Keratinocyte (primary cell): ENCODE measurements at regions not wholly inside any gene's neighbourhood (a gene's known extent, or its start where the extent isn't known, plus 50 kb on each side); places are given as distances from the start of the nearest gene placed in this dataset.

Source experiments
- DNase-seq: peaks from one replicate; pipeline ENCODE4 v3.0.0-alpha.2; 2011; ENCODE audit warnings: low read depth, missing footprints, low spot score
- FAIRE-seq: peaks from 2 replicates; lab custom pipeline; 2011; peaks lifted over from hg19 to GRCh38; lab: Jason Lieb, UNC
- H2AFZ ChIP-seq: 2 replicates; pipeline ENCODE4 v1.6.0; 2012; ENCODE audit warnings: low read length, control low read depth, inconsistent platforms; ENCODE audit not compliant: control insufficient read depth
- H3K27ac ChIP-seq: 2 replicates; pipeline ENCODE4 v1.5.1; 2011; ENCODE audit warnings: low read length; ENCODE audit not compliant: control insufficient read depth, insufficient read depth
- H3K27me3 ChIP-seq: 3 replicates; pipeline ENCODE4 v1.6.0; 2011; ENCODE audit warnings: low read length; ENCODE audit not compliant: control insufficient read depth, insufficient read depth; ENCODE audit errors: extremely low read depth
- H3K36me3 ChIP-seq, 2 experiments: 2 replicates in 1 of 2; 3 replicates in 1 of 2; pipeline ENCODE4 v1.5.1; 2011; ENCODE audit warnings: low read length in 2 of 2, mild to moderate bottlenecking in 1 of 2; ENCODE audit not compliant: control insufficient read depth in 2 of 2, insufficient read depth in 2 of 2; ENCODE audit errors: extremely low read depth in 1 of 2
- H3K4me1 ChIP-seq: 3 replicates; pipeline ENCODE4 v1.5.1; 2011; ENCODE audit warnings: low read length; ENCODE audit not compliant: control insufficient read depth, insufficient read depth; ENCODE audit errors: extremely low read depth
- H3K4me2 ChIP-seq: 3 replicates; pipeline ENCODE4 v1.6.0; 2011; ENCODE audit warnings: low read depth, low read length; ENCODE audit not compliant: control insufficient read depth, insufficient read depth; ENCODE audit errors: extremely low read depth
- H3K4me3 ChIP-seq, 3 experiments: fragments of 200-600 bp in 1 of 3; sonication (generic) in 1 of 3; 2 replicates in 2 of 3; 3 replicates in 1 of 3; pipeline ENCODE4 v1.5.1; 2011 to 2016; ENCODE audit warnings: low read length in 3 of 3, mild to moderate bottlenecking in 3 of 3, control low read depth in 2 of 3, inconsistent platforms in 1 of 3, low read depth in 1 of 3, mixed read lengths in 1 of 3, mixed run types in 1 of 3, moderate library complexity in 1 of 3; ENCODE audit not compliant: control insufficient read depth in 2 of 3, insufficient read depth in 2 of 3; ENCODE audit errors: extremely low read depth in 1 of 3
- H3K79me2 ChIP-seq: 2 replicates; pipeline ENCODE4 v1.6.0; 2012; ENCODE audit warnings: low read length; ENCODE audit not compliant: control insufficient read depth, insufficient read depth
- H3K9ac ChIP-seq: 3 replicates; pipeline ENCODE4 v1.6.0; 2011; ENCODE audit warnings: low read length; ENCODE audit not compliant: control insufficient read depth, insufficient read depth; ENCODE audit errors: extremely low read depth
- H3K9me1 ChIP-seq: 3 replicates; pipeline ENCODE4 v1.6.0; 2011; ENCODE audit warnings: low read length; ENCODE audit not compliant: control insufficient read depth, insufficient read depth; ENCODE audit errors: extremely low read depth
- H3K9me3 ChIP-seq: 2 replicates; pipeline ENCODE4 v1.5.1; 2012; ENCODE audit warnings: low read depth, low read length; ENCODE audit not compliant: control insufficient read depth
- H4K20me1 ChIP-seq: 3 replicates; pipeline ENCODE4 v1.6.0; 2011; ENCODE audit warnings: low read length; ENCODE audit not compliant: control insufficient read depth, insufficient read depth; ENCODE audit errors: extremely low read depth
- CTCF ChIP-seq, 3 experiments: IDR thresholded peaks in 1 of 3; conservative IDR thresholded peaks in 1 of 3; optimal IDR thresholded peaks in 1 of 3; 2 replicates in 2 of 3; 3 replicates in 1 of 3; pipeline versions ENCODE3 to v1.5.1; 2011; ENCODE audit warnings: low read length in 3 of 3, mild to moderate bottlenecking in 3 of 3, moderate library complexity in 2 of 3, control low read depth in 1 of 3, inconsistent platforms in 1 of 3; ENCODE audit not compliant: insufficient read depth in 2 of 3; ENCODE audit errors: extremely low read depth in 1 of 3
- EZH2 ChIP-seq: IDR thresholded peaks from one replicate; pipeline ENCODE4 v1.6.1; 2012; ENCODE audit warnings: inconsistent platforms, mild to moderate bottlenecking, low read length, moderate library complexity
- dilution Hi-C: fragments of 300-500 bp; cut with MboI; formaldehyde crosslinking; loops from one replicate; pipeline ENCODE4 v1.7.0; 2020; ENCODE audit warnings: low sequenced_read_pairs; ENCODE audit not compliant: extremely low pct_ligation_motif_present

- H3K27me3 ChIP-seq, result no peaks in the 10 kb centered on the region
- H3K79me2 ChIP-seq, result no peaks in the 10 kb centered on the region
- H3K36me3 ChIP-seq, result no peaks in the 10 kb centered on the region
- H2AFZ ChIP-seq, result no peak overlapping the region
- no peaks in the 10 kb centered on the region for H4K20me1 ChIP-seq
- H3K9ac ChIP-seq, result no peak overlapping the region
- no peaks in the 10 kb centered on the region for H3K9me3 ChIP-seq
- no peaks in the 10 kb centered on the region for H3K9me1 ChIP-seq
- no peak for DNase-seq
- no peak overlapping the region for H3K27ac ChIP-seq
- FAIRE-seq, result no peak
- dilution Hi-C loops, result no loop called here
- no peak overlapping the region for H3K4me3 ChIP-seq
- no peak overlapping the region for H3K4me2 ChIP-seq
- TF ChIP-seq CTCF (optimal IDR thresholded peaks at IDR 0.05 in 1 of 3, IDR thresholded peaks at IDR 0.05 in 1 of 3, conservative IDR thresholded peaks at IDR 0.05 in 1 of 3; ENCODE audit: extremely low read depth in 1 of 3, insufficient read depth in 2 of 3, low read length in 3 of 3) (no peak), EZH2 (no peak)
- no peaks in the 10 kb centered on the region for H3K4me1 ChIP-seq
Measured at GRCh38 chr14:98593361-98593761, 678.6 kb downstream of the BCL11B start.

GRCh38 chr14:98594156-98594555, 677.8 kb downstream of the BCL11B start:
- TF ChIP-seq CTCF (optimal IDR thresholded peaks at IDR 0.05 in 1 of 3, IDR thresholded peaks at IDR 0.05 in 1 of 3, conservative IDR thresholded peaks at IDR 0.05 in 1 of 3; ENCODE audit: extremely low read depth in 1 of 3, insufficient read depth in 2 of 3, low read length in 3 of 3) (no peak), EZH2 (no peak)
- H3K9me1 ChIP-seq, result no peaks in the 10 kb centered on the region
- no peak overlapping the region for H3K27ac ChIP-seq
- no peak for DNase-seq
- H2AFZ ChIP-seq, result no peak overlapping the region
- no peak overlapping the region for H3K4me3 ChIP-seq
- no peaks in the 10 kb centered on the region for H3K79me2 ChIP-seq
- no peaks in the 10 kb centered on the region for H3K4me1 ChIP-seq
- no peaks in the 10 kb centered on the region for H3K9me3 ChIP-seq
- no peaks in the 10 kb centered on the region for H3K36me3 ChIP-seq
- dilution Hi-C loops, result no loop called here
- no peak for FAIRE-seq
- H4K20me1 ChIP-seq, result no peaks in the 10 kb centered on the region
- no peak overlapping the region for H3K9ac ChIP-seq
- H3K4me2 ChIP-seq, result no peak overlapping the region
- no peaks in the 10 kb centered on the region for H3K27me3 ChIP-seq
